Left ventricle myocardium inferior (tissue), 1 donor: ENCODE measurements at regions not wholly inside any gene's neighbourhood (a gene's known extent, or its start where the extent isn't known, plus 50 kb on each side); places are given as distances from the start of the nearest gene placed in this dataset.

Experiments used
- DNase-seq: peaks from one replicate; pipeline ENCODE4 v3.0.0-alpha.2; 2020
- H3K27ac ChIP-seq: fragments of 200-600 bp; replicated peaks from 2 replicates; pipeline ENCODE4 v1.8.0; 2021
- H3K27me3 ChIP-seq: fragments of 200-600 bp; 2 replicates; pipeline ENCODE4 v1.8.0; 2021; ENCODE audit warnings: low read depth
- H3K36me3 ChIP-seq: fragments of 200-600 bp; 2 replicates; pipeline ENCODE4 v1.8.0; 2021
- H3K4me1 ChIP-seq: fragments of 200-600 bp; 2 replicates; pipeline ENCODE4 v1.8.0; 2021
- H3K4me3 ChIP-seq: fragments of 200-600 bp; 2 replicates; pipeline ENCODE4 v1.8.0; 2021; ENCODE audit warnings: mild to moderate bottlenecking, moderate library complexity
- H3K9me3 ChIP-seq: fragments of 200-600 bp; replicated peaks from 2 replicates; pipeline ENCODE4 v1.8.0; 2021
- intact Hi-C: fragments of 100-400 bp; cut with micrococcal nuclease; formaldehyde crosslinking; loops from one replicate; pipeline ENCODE4 v1.11.0; 2022
- TF ChIP-seq, protein P1 (sequence below): fragments of 200-600 bp; IDR thresholded peaks from 2 replicates; pipeline ENCODE4 v1.8.0; 2021; ENCODE audit warnings: antibody characterized with exemption, mild to moderate bottlenecking, borderline replicate concordance
- donor health status: DM: no; HTN: yes; CAD: no; lungs with severe emphysema.

DNA sequence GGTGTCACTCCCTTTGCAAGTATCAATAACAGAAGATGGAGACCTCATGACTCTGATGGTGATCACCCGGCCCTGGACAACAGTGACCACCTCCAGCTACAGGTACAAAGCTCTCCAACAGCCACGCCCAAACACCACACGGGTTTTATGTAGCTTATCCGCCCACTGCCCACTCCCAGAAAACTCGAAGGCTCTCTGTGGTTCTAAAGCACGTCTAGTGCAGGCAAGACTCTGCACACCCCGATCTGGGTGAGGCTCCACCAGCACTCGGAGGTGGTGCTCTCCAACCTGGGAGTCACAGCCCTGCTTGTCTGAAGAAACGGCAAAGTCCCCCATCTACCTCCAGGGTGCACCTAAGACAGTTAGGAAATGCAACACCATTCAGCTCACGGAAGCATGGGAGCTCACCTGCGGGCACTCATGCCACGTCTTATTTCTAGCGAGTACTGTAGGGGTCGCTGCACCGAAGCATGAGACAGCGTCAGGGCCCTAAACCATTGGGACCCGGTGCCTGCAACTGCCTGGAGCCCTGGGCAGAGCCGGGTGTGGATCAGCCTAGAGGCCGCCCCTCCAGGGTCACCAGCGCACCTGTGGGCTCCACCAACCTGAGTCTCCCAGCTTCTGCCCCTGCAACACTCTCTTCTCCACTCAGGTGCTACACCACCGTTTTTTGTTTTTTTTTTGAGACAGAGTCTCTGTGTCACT lies 58.1 kb upstream of the ZNF354A start:
- Histone ChIP-seq H3K4me3 (no peak overlapping the region), H3K27me3 (peaks cover 12% of the 10 kb centered on the region), H3K4me1 (no peaks in the 10 kb centered on the region), H3K27ac (no peak overlapping the region), H3K36me3 (no peaks in the 10 kb centered on the region), H3K9me3 (no peaks in the 10 kb centered on the region)
- no peak for DNase-seq
- TF ChIP-seq, protein P1, sequence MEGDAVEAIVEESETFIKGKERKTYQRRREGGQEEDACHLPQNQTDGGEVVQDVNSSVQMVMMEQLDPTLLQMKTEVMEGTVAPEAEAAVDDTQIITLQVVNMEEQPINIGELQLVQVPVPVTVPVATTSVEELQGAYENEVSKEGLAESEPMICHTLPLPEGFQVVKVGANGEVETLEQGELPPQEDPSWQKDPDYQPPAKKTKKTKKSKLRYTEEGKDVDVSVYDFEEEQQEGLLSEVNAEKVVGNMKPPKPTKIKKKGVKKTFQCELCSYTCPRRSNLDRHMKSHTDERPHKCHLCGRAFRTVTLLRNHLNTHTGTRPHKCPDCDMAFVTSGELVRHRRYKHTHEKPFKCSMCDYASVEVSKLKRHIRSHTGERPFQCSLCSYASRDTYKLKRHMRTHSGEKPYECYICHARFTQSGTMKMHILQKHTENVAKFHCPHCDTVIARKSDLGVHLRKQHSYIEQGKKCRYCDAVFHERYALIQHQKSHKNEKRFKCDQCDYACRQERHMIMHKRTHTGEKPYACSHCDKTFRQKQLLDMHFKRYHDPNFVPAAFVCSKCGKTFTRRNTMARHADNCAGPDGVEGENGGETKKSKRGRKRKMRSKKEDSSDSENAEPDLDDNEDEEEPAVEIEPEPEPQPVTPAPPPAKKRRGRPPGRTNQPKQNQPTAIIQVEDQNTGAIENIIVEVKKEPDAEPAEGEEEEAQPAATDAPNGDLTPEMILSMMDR = no peak
- intact Hi-C loops = no loop called here

DNA sequence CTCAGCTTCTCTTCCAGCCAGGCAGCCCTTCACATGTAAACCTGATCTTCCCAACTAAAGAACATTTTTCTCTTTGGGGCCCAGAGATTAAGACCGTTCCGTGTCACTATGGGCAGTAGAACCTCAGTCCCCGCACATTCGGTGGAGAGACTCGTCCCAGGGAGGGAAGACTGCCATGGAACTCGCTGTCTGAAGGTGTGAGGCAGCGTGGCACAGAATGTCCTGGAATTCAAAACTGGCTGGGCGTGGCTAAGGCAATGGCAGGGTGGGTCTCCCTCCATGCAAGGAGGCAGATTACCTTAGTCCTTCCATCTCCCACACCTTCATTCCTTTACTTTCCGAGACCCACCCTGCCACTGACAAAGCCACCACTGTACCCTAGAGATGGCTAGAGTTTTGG lies 57.4 kb upstream of the ZNF354A start:
- no peaks in the 10 kb centered on the region for H3K9me3 ChIP-seq
- intact Hi-C loops = no loop called here
- no peak for DNase-seq
- H3K27ac ChIP-seq = no peak overlapping the region
- no peaks in the 10 kb centered on the region for H3K36me3 ChIP-seq
- H3K4me3 ChIP-seq = no peak overlapping the region
- H3K4me1 ChIP-seq = no peaks in the 10 kb centered on the region
- TF ChIP-seq, protein P1 = no peak
- H3K27me3 ChIP-seq = peaks cover 12% of the 10 kb centered on the region

DNA sequence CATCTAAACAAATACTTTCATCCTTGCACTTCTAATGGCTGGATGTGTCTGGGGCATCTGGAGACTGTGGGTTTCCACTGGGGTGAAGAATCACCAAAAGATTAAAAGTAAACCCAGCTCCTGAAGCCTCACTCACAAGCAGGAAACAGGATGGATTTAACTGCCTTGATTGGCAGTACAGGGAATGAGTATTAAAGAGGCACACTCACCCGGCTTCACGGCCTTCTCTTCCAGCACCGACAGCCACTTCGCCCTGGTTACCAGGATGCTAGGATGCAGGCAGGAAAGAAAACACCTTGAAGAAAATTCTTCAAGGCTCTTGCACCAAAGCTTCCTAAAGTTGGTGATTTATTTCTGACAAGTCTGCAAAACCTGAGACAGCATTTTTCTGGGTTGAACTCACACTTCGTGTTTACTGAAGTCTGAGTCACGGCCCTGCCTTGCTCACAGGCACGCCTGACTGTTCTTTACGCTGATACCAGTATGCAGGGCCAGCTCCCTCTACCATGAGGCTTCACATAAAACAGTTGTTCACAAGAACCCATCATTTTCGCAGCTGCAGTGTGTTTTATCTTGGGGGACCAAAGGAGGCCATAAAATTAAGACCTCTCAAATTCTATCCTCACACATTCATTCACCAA lies 56.5 kb upstream of the ZNF354A start:
- no peak for DNase-seq
- H3K4me1 ChIP-seq = no peaks in the 10 kb centered on the region
- TF ChIP-seq, protein P1 = no peak
- H3K27ac ChIP-seq = no peak overlapping the region
- peaks cover 14% of the 10 kb centered on the region for H3K27me3 ChIP-seq
- H3K4me3 ChIP-seq = no peak overlapping the region
- no peaks in the 10 kb centered on the region for H3K9me3 ChIP-seq
- H3K36me3 ChIP-seq = no peaks in the 10 kb centered on the region
- intact Hi-C loops = no loop called here

DNA sequence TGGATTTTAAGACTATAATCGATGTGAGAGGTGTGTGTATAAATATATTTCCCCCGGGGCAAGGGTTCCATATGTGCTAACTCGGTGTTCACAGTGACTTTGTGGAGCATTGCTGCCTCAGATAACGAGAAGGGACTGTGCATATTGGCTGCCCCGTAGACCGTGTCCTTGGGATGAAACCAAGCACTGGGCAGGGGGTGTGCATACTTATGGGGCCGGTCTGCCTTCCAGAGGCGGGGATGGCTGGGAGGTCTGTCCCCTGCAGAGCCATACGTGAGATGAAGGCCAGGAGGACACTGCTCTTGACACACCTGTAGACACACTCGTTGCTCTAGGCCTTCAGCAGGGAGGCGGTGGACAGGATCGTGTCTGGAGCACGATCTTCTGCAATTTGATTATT lies 56.0 kb upstream of the ZNF354A start:
- Histone ChIP-seq H3K9me3 (no peaks in the 10 kb centered on the region), H3K27me3 (peaks cover 19% of the 10 kb centered on the region), H3K27ac (no peak overlapping the region), H3K36me3 (no peaks in the 10 kb centered on the region), H3K4me1 (no peaks in the 10 kb centered on the region), H3K4me3 (no peak overlapping the region)
- TF ChIP-seq, protein P1 = no peak
- intact Hi-C loops = no loop called here
- no peak for DNase-seq

DNA sequence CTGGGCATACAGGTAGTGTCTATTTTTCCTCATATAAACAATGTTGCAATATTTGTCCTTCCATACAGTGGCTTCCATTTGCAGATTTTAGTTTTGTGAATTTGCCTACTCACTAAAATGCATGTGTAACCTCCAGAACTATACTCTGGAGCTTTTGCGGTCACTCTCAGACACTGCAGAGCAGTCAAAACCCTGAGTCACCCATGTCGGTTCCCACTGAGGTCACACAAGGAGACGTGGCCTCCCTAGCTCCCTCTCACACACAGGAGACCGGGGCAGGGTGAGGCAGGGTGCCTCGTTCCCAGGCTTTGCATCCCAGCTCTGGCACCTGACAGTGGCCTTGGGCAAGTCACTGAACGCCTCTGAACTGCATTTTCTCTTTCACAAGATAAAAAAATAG lies 55.5 kb upstream of the ZNF354A start:
- TF ChIP-seq, protein P1 = no peak
- Histone ChIP-seq H3K9me3 (no peaks in the 10 kb centered on the region), H3K4me1 (no peaks in the 10 kb centered on the region), H3K27ac (no peak overlapping the region), H3K36me3 (no peaks in the 10 kb centered on the region), H3K27me3 (peaks cover 21% of the 10 kb centered on the region), H3K4me3 (no peak overlapping the region)
- intact Hi-C loops = no loop called here
- DNase-seq = no peak
